Heart right ventricle (tissue), 16 donors: ENCODE measurements at regions not wholly inside any gene's neighbourhood (a gene's known extent, or its start where the extent isn't known, plus 50 kb on each side); places are given as distances from the start of the nearest gene placed in this dataset.

Source experiments
- ATAC-seq, 8 donors: fragments of 200-7000 bp; cut with Tn5 transposase; one replicate each; pipeline ENCODE4 v1.9.1; 2020; ENCODE audit warnings: mild to moderate bottlenecking in 8 of 8, moderate library complexity in 8 of 8, moderate number of reproducible peaks in 1 of 8
- DNase-seq, 2 donors: peaks; one replicate each; pipeline ENCODE4 v3.0.0-alpha.2; 2020
- H3K27ac ChIP-seq, 10 donors: fragments of 200-600 bp; sonication (generic) in 2 of 10; one replicate each; pipeline versions ENCODE4 v1.5.0 to v1.8.0; 2020 to 2022; ENCODE audit warnings: mild to moderate bottlenecking in 3 of 10
- H3K27me3 ChIP-seq, 7 donors: fragments of 200-600 bp; one replicate each; pipeline ENCODE4 v1.8.0; 2021 to 2022; ENCODE audit warnings: mild to moderate bottlenecking in 2 of 7
- H3K36me3 ChIP-seq, 9 donors: fragments of 200-600 bp; sonication (generic) in 1 of 9; one replicate each; pipeline versions ENCODE4 v1.5.0 to v1.8.0; 2020 to 2022; ENCODE audit warnings: mild to moderate bottlenecking in 2 of 9
- H3K4me1 ChIP-seq, 9 donors: fragments of 200-600 bp; sonication (generic) in 1 of 9; one replicate each; pipeline versions ENCODE4 v1.5.0 to v1.8.0; 2020 to 2022; ENCODE audit warnings: mild to moderate bottlenecking in 4 of 9
- H3K4me3 ChIP-seq, 10 donors: fragments of 200-600 bp; sonication (generic) in 2 of 10; one replicate each; pipeline versions ENCODE4 v1.5.0 to v1.8.0; 2020 to 2022; ENCODE audit warnings: mild to moderate bottlenecking in 7 of 10, moderate library complexity in 2 of 10
- H3K9me3 ChIP-seq, 11 donors: fragments of 200-600 bp in 10 of 11; sonication (generic) in 2 of 11; one replicate each; pipeline versions ENCODE4 v1.5.0 to v1.8.0; 2013 to 2022; ENCODE audit warnings: mild to moderate bottlenecking in 2 of 11, control low read depth in 1 of 11, moderate library complexity in 1 of 11
- CTCF ChIP-seq, 9 donors: fragments of 200-600 bp; sonication (generic) in 2 of 9; IDR thresholded peaks; one replicate each; pipeline versions ENCODE4 v1.5.0 to v1.8.0; 2021 to 2022; ENCODE audit warnings: antibody characterized with exemption in 9 of 9, mild to moderate bottlenecking in 5 of 9, moderate library complexity in 1 of 9
- WGBS, 2 donors: extraction: QIAGEN DNeasy Blood & Tissue Kit; methylation state at CpG; one replicate each; pipeline ENCODE4 v1.1.7; 2013; ENCODE audit warnings: inconsistent platforms in 1 of 2; 5-methylcytosine and 5-hydroxymethylcytosine counted together
- intact Hi-C, 10 donors: fragments of 100-400 bp; cut with DNase I; formaldehyde crosslinking; loops; one replicate each; pipeline versions ENCODE4 v1.11.1 to v1.14.2; 2022
- donor health status: Arrhythmogenic right ventricular cardiomyopathy.
- donor health status: ischemic (EF 13 %, LVEDD 7.1; RV severe dilation, severe dysfunction).
- donor health status: healthy with polysubstance abuse.
- donor health status: DM: no; HTN: yes; CAD: no.
- donor health status: DM: no; HTN: no; CAD: no.
- donor health status: ischemic (EF 25% LVEDD 6.9; RV normal size, moderate dysfunction).
- donor health status: ischemic (EF 25% LVEDD 5.7; RV mildly dilated, moderate dysfunction).
- donor health status: healthy.
- donor health status: DM: yes; HTN: yes; CAD: no.
- donor health status: Ischemic cardiomyopathy.
- donor health status: ischemic (EF 35%, LVEDD 5.7; RV mildly dilated, moderate dysfunction).
- donor health status: nonischemic (EF 11% LVEDD 7.7; RV severe dilation, severe dysfunction).
- donor health status: DM: yes; HTN: yes; CAD: no.
- donor health status: PGD.
- donor health status: ischemic (EF 29% LVEDD 5.4; RV normal size, mild dysfunction).
- donor health status: nonischemic (EF 23%, LVEDD 6.1; RV moderate dilation, normal function).

GRCh38 chr7:54690050-54690443, 69.0 kb downstream of the SEC61G start:
- 47 to 55% methylated on average over 9 of the region's 9 CpGs for WGBS, 2 donors
- no peak for TF ChIP-seq CTCF (IDR thresholded peaks at IDR 0.05)
- Histone ChIP-seq H3K4me3 (no peak overlapping the region), H3K9me3 (peaks cover 0 to 2% (median 0%) of the 10 kb centered on the region in 11 donors), H3K36me3 (no peaks in the 10 kb centered on the region), H3K27ac (no peak overlapping the region), H3K27me3 (no peaks in the 10 kb centered on the region), H3K4me1 (no peaks in the 10 kb centered on the region)
- DNase-seq (no peak), ATAC-seq (no peak)
- intact Hi-C loops, result loop anchor here in 1 of 10 donors (10.0 kb wide), 1 partner anchor 55 kb away; no protein-coding TSS in a partner anchor

GRCh38 chr7:54689394-54690049, 69.5 kb downstream of the SEC61G start:
- ATAC-seq, result no peak
- peaks cover 0 to 2% (median 0%) of the 10 kb centered on the region in 11 donors for H3K9me3 ChIP-seq
- intact Hi-C loops, result loop anchor here in 1 of 10 donors (10.0 kb wide), 1 partner anchor 55 kb away; no protein-coding TSS in a partner anchor
- H3K36me3 ChIP-seq, result no peaks in the 10 kb centered on the region
- H3K27me3 ChIP-seq, result no peaks in the 10 kb centered on the region
- H3K27ac ChIP-seq, result no peak overlapping the region
- no peaks in the 10 kb centered on the region for H3K4me1 ChIP-seq
- no peak for TF ChIP-seq CTCF (IDR thresholded peaks at IDR 0.05)
- DNase-seq, result no peak
- H3K4me3 ChIP-seq, result no peak overlapping the region
- WGBS, 2 donors, result 50 to 56% methylated on average over 5 of the region's 5 CpGs

GRCh38 chr7:54687462-54688212, 71.4 kb downstream of the SEC61G start:
- no peaks in the 10 kb centered on the region for H3K27me3 ChIP-seq
- H3K4me1 ChIP-seq, result no peaks in the 10 kb centered on the region
- no peaks in the 10 kb centered on the region for H3K36me3 ChIP-seq
- DNase-seq (no peak), ATAC-seq (no peak)
- peaks cover 0 to 2% (median 0%) of the 10 kb centered on the region in 11 donors for H3K9me3 ChIP-seq
- intact Hi-C loops, result no loop called here
- H3K4me3 ChIP-seq, result no peak overlapping the region
- no peak overlapping the region for H3K27ac ChIP-seq
- 80 to 83% methylated on average over 5 of the region's 5 CpGs for WGBS, 2 donors
- TF ChIP-seq CTCF (IDR thresholded peaks at IDR 0.05), result no peak

GRCh38 chr7:54680377-54681005, 78.5 kb downstream of the SEC61G start:
- H3K27me3 ChIP-seq, result peaks cover 0 to 5% (median 0%) of the 10 kb centered on the region in 7 donors

More at GRCh38 chr7:54680377-54681005, 78.5 kb downstream of the SEC61G start:
- Histone ChIP-seq H3K36me3 (no peaks in the 10 kb centered on the region), H3K9me3 (peaks cover 0 to 2% (median 0%) of the 10 kb centered on the region in 11 donors), H3K4me3 (no peak overlapping the region), H3K27ac (no peak overlapping the region), H3K4me1 (no peaks in the 10 kb centered on the region)
- 56 to 61% methylated on average over 4 of the region's 4 CpGs for WGBS, 2 donors
- no peak for TF ChIP-seq CTCF (IDR thresholded peaks at IDR 0.05)
- intact Hi-C loops, result no loop called here
- DNase-seq (no peak), ATAC-seq (no peak)
